Breast epithelium (tissue), 3 donors: ENCODE measurements at regions not wholly inside any gene's neighbourhood (a gene's known extent, or its start where the extent isn't known, plus 50 kb on each side); places are given as distances from the start of the nearest gene placed in this dataset.

Experiments
- POLR2A ChIP-seq: fragments of 450-650 bp; IDR thresholded peaks from one replicate; pipeline ENCODE4 v1.6.1; 2016; ENCODE audit warnings: antibody characterized with exemption, mild to moderate bottlenecking, moderate library complexity
- POLR2AphosphoS5 ChIP-seq, 3 donors: sonication (generic); formaldehyde crosslinking; IDR thresholded peaks; one replicate each; pipeline ENCODE4 v1.6.1; 2017; ENCODE audit warnings: antibody characterized with exemption in 3 of 3
- TF ChIP-seq, protein P1 (sequence below), 3 donors: fragments of 450-650 bp; IDR thresholded peaks; one replicate each; pipeline ENCODE4 v1.5.1; 2016 to 2017; ENCODE audit warnings: antibody characterized with exemption in 3 of 3, mild to moderate bottlenecking in 3 of 3, moderate library complexity in 3 of 3

GRCh38 chr9:79969393-79970145 is 397.8 kb downstream of the TLE4 start:
- TF ChIP-seq, protein P1, sequence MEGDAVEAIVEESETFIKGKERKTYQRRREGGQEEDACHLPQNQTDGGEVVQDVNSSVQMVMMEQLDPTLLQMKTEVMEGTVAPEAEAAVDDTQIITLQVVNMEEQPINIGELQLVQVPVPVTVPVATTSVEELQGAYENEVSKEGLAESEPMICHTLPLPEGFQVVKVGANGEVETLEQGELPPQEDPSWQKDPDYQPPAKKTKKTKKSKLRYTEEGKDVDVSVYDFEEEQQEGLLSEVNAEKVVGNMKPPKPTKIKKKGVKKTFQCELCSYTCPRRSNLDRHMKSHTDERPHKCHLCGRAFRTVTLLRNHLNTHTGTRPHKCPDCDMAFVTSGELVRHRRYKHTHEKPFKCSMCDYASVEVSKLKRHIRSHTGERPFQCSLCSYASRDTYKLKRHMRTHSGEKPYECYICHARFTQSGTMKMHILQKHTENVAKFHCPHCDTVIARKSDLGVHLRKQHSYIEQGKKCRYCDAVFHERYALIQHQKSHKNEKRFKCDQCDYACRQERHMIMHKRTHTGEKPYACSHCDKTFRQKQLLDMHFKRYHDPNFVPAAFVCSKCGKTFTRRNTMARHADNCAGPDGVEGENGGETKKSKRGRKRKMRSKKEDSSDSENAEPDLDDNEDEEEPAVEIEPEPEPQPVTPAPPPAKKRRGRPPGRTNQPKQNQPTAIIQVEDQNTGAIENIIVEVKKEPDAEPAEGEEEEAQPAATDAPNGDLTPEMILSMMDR (IDR thresholded peaks at IDR 0.05), result no peak
- TF ChIP-seq POLR2A (no peak), POLR2AphosphoS5 (IDR thresholded peaks at IDR 0.05) (no peak)
